ENCODE measurements at regions not wholly inside any gene's neighbourhood (a gene's known extent, or its start where the extent isn't known, plus 50 kb on each side); places are given as distances from the start of the nearest gene placed in this dataset.

- 93 to 94% methylated on average over 4 of the region's 4 CpGs for WGBS, 2 donors
- TF ChIP-seq EP300 (IDR thresholded peaks at IDR 0.05) (no peak), POLR2AphosphoS5 (IDR thresholded peaks at IDR 0.05) (no peak), POLR2A (IDR thresholded peaks at IDR 0.05) (no peak)
- TF ChIP-seq, protein P1, sequence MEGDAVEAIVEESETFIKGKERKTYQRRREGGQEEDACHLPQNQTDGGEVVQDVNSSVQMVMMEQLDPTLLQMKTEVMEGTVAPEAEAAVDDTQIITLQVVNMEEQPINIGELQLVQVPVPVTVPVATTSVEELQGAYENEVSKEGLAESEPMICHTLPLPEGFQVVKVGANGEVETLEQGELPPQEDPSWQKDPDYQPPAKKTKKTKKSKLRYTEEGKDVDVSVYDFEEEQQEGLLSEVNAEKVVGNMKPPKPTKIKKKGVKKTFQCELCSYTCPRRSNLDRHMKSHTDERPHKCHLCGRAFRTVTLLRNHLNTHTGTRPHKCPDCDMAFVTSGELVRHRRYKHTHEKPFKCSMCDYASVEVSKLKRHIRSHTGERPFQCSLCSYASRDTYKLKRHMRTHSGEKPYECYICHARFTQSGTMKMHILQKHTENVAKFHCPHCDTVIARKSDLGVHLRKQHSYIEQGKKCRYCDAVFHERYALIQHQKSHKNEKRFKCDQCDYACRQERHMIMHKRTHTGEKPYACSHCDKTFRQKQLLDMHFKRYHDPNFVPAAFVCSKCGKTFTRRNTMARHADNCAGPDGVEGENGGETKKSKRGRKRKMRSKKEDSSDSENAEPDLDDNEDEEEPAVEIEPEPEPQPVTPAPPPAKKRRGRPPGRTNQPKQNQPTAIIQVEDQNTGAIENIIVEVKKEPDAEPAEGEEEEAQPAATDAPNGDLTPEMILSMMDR (IDR thresholded peaks at IDR 0.05), result no peak
- Histone ChIP-seq H3K9me3 (no peaks in the 10 kb centered on the region), H3K27ac (no peak overlapping the region), H3K36me3 (no peaks in the 10 kb centered on the region), H3K4me1 (no peaks in the 10 kb centered on the region), H3K4me3 (no peak overlapping the region), H3K27me3 (no peaks in the 10 kb centered on the region)
- DNase-seq, result no peak
- intact Hi-C loops (cut with DNase I), result no loop called here
Observed at GRCh38 chr13:87859261-87859660, 188.1 kb downstream of the SLITRK5 start.

DNA sequence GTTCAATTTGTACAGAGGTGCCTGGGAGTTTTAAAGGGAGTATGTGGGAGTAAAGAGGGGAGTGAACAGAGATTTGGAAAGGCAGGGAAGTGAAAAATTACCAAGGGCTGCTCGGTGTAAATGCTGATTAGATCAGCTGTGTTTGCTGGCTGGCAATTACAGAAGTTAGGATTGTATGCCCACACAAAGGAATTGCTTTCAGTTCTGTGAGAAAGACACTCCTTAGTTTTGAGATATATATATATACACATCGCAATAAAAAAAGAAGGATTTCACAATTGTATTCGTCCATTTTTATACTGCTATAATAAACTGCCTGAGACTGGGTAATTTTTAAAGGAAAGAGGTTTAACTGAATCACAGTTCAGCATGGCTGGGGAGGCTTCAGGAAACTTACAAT is 196.3 kb downstream of the SLITRK5 start:
- DNase-seq, result no peak
- Histone ChIP-seq H3K27me3 (no peaks in the 10 kb centered on the region), H3K36me3 (no peaks in the 10 kb centered on the region), H3K9me3 (no peaks in the 10 kb centered on the region), H3K4me3 (no peak overlapping the region), H3K27ac (no peak overlapping the region), H3K4me1 (no peaks in the 10 kb centered on the region)
- TF ChIP-seq POLR2AphosphoS5 (IDR thresholded peaks at IDR 0.05), result no peak
- TF ChIP-seq POLR2A (IDR thresholded peaks at IDR 0.05), result no peak
- TF ChIP-seq EP300 (IDR thresholded peaks at IDR 0.05), result no peak
- TF ChIP-seq, protein P1 (IDR thresholded peaks at IDR 0.05), result no peak
- WGBS, 2 donors, result 31 to 64% methylated on average over 3 of the region's 3 CpGs
- intact Hi-C loops (cut with DNase I), result no loop called here

GRCh38 chr13:87868731-87869130 is 197.6 kb downstream of the SLITRK5 start:
- no peaks in the 10 kb centered on the region for H3K4me1 ChIP-seq
- 76 to 86% methylated on average over 2 of the region's 2 CpGs for WGBS, 2 donors
- H3K9me3 ChIP-seq, result no peaks in the 10 kb centered on the region
- DNase-seq, result no peak
- no peak overlapping the region for H3K4me3 ChIP-seq
- no peak overlapping the region for H3K27ac ChIP-seq
- intact Hi-C loops (cut with DNase I), result no loop called here
- no peaks in the 10 kb centered on the region for H3K27me3 ChIP-seq
- no peaks in the 10 kb centered on the region for H3K36me3 ChIP-seq
- TF ChIP-seq POLR2AphosphoS5 (IDR thresholded peaks at IDR 0.05), result no peak
- TF ChIP-seq, protein P1 (IDR thresholded peaks at IDR 0.05), result no peak
- no peak for TF ChIP-seq EP300 (IDR thresholded peaks at IDR 0.05)
- no peak for TF ChIP-seq POLR2A (IDR thresholded peaks at IDR 0.05)

GRCh38 chr13:87872813-87873212 is 201.6 kb downstream of the SLITRK5 start:
- no peak overlapping the region for H3K4me3 ChIP-seq
- TF ChIP-seq EP300 (IDR thresholded peaks at IDR 0.05) (no peak), POLR2AphosphoS5 (IDR thresholded peaks at IDR 0.05) (no peak), POLR2A (IDR thresholded peaks at IDR 0.05) (no peak)
- TF ChIP-seq, protein P1 (IDR thresholded peaks at IDR 0.05), result no peak
- H3K4me1 ChIP-seq, result no peaks in the 10 kb centered on the region
- DNase-seq, result no peak
- no peaks in the 10 kb centered on the region for H3K27me3 ChIP-seq
- no peaks in the 10 kb centered on the region for H3K9me3 ChIP-seq
- H3K27ac ChIP-seq, result no peak overlapping the region
- H3K36me3 ChIP-seq, result no peaks in the 10 kb centered on the region
- intact Hi-C loops (cut with DNase I), result no loop called here
- 70 to 84% methylated on average over 2 of the region's 2 CpGs for WGBS, 2 donors

GRCh38 chr13:87877477-87877876 is 206.3 kb downstream of the SLITRK5 start:
- no peak for DNase-seq
- Histone ChIP-seq H3K27me3 (no peaks in the 10 kb centered on the region), H3K4me3 (no peak overlapping the region), H3K9me3 (no peaks in the 10 kb centered on the region), H3K4me1 (no peaks in the 10 kb centered on the region), H3K27ac (no peak overlapping the region), H3K36me3 (no peaks in the 10 kb centered on the region)
- WGBS, 2 donors, result 60 to 69% methylated on average over 2 of the region's 2 CpGs
- TF ChIP-seq POLR2A (IDR thresholded peaks at IDR 0.05) (no peak), EP300 (IDR thresholded peaks at IDR 0.05) (no peak), POLR2AphosphoS5 (IDR thresholded peaks at IDR 0.05) (no peak)
- TF ChIP-seq, protein P1 (IDR thresholded peaks at IDR 0.05), result no peak
- intact Hi-C loops (cut with DNase I), result no loop called here

Measured in sigmoid colon (tissue), 6 donors.